GM18870 (cell line): ENCODE measurements at regions not wholly inside any gene's neighbourhood (a gene's known extent, or its start where the extent isn't known, plus 50 kb on each side); places are given as distances from the start of the nearest gene placed in this dataset.

Source experiments
- ATAC-seq: cut with Tn5 transposase; IDR thresholded peaks from one replicate; pipeline ENCODE4 v1.9.1; 2021; ENCODE audit warnings: moderate library complexity; ENCODE audit not compliant: unreplicated experiment

DNA sequence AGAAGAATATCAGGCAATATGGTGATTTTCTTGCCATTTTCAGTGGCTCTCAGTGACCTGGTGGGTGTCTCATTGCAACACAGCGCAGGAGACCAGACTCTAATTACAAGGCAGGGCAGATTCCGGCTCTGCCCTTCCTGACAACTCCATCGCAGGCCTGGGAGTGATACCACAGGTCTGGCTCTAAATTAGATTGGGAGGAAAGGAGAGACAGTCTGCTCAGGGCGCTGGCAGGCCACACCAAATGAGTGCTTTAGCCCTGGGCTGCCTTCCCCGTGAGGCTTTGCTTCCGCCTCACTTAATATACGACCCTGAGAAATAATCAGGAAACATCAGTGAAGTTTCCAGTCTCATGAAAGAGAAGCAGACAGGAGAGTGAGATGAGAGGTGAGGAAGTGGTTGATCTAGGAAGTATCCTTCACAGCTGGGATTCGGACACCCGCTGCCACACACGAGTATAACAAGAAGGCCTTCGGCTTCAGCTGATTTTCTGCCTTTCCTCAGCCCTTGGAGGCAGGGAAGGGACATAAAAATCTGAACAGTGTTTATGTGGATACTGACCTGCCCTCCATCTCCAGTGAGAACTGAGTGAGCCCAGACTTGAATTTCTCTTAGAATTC, 73.7 kb upstream of the PROK2 start:
- ATAC-seq: no peak

- no peak for ATAC-seq
Measured at GRCh38 chr3:71857956-71858355, 73.0 kb upstream of the PROK2 start.

DNA sequence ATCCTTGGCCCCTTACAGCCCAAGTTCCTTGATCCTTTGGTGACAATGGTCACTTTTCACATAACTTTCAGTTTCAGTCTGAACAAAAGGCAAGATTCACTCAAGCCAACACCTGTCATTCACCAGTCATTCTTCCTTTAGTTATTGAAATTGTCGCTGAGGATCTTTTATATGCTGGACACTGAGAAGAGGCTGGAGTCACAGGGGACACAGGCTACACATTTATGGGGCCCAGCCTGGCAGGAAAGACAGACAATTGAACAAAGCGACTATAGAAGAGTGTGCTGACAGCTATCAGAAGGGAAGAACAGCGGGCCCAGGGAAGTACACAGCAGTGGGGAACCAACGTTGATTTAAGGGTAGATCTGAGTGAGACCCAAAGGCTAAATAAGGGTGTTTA, 69.8 kb upstream of the PROK2 start:
- ATAC-seq: no peak

DNA sequence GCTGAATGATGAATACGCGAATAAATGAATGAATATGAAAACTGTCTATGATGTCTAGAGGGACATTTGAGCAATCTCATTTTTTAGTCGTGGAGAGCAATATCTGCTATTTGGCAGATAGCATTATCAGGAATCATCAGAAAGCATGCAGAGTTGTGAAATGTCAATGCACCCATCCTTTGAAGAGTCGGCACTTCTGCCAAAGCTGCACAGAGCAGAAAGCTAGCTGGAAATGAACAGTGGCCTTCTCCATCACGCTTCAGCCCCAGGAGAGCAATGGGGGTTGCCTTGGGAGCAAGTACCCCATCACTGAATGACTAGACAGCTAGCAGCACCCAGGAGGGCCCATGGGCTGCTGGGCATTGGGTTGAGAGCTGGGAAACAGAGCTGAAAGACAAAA, 69.1 kb upstream of the PROK2 start:
- ATAC-seq: no peak

DNA sequence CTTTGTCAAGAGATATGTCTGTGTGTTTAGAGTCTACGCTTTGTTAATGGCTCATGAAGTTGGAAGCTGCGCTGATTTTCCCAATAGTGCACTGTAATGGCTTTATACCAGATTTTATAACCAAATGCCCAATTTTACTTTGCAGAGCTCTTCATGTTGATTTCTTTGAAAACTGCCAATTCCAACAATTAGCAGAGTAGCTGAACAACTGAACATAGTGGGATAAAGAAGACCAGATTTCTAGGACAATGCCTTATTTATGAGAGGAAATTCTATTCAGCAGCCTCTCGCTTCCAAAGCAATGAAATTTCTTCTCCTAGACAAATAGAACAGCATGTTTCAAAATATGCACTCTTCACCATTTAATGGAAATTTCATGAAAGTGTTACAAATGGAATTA, 66.9 kb upstream of the PROK2 start:
- no peak for ATAC-seq

GRCh38 chr3:71850654-71851053, 65.7 kb upstream of the PROK2 start:
- ATAC-seq: no peak

- ATAC-seq: no peak
Measured at GRCh38 chr3:71849681-71850080, 64.7 kb upstream of the PROK2 start.

- no peak for ATAC-seq
Measured at GRCh38 chr3:71847794-71848193, 62.8 kb upstream of the PROK2 start.

GRCh38 chr3:71846185-71846584, 61.2 kb upstream of the PROK2 start:
- no peak for ATAC-seq

GRCh38 chr3:71843071-71843470, 58.1 kb upstream of the PROK2 start:
- ATAC-seq: no peak

- ATAC-seq: no peak
Measured at GRCh38 chr3:71838406-71838805, 53.5 kb upstream of the PROK2 start.
